IMR-90 (cell line): ENCODE measurements at regions not wholly inside any gene's neighbourhood (a gene's known extent, or its start where the extent isn't known, plus 50 kb on each side); places are given as distances from the start of the nearest gene placed in this dataset.

ENCODE experiments used
- ATAC-seq: fragments of 200-7000 bp; cut with Tn5 transposase; 2 replicates; pipeline ENCODE4 v1.9.1; 2020; ENCODE audit warnings: low read depth, mild to moderate bottlenecking, moderate library complexity
- BruUV-seq: library from RNA; stranded (reverse); fragments of 400-500 nt; replicated peaks from 2 replicates; lab custom pipeline; 2021; lab: Mats Ljungman, UMichigan
- CTCF ChIA-PET: fragments of 300-600 bp; formaldehyde crosslinking; extraction: SDS; loops from one replicate; lab custom pipeline; 2021; ENCODE audit warnings: antibody characterized with exemption; lab: Yijun Ruan, JAX
- POLR2A ChIA-PET: fragments of 300-600 bp; sonication (Branson Sonifier 250); formaldehyde crosslinking; loops from one replicate; lab custom pipeline; 2022; ENCODE audit warnings: antibody characterized with exemption; ENCODE audit not compliant: unreplicated experiment; lab: Charles Lee
- DNase-seq: peaks from one replicate; pipeline ENCODE4 v3.0.0; 2013
- H2AFZ ChIP-seq: replicated peaks from 2 replicates; pipeline ENCODE3; 2013; ENCODE audit warnings: low read length, mild to moderate bottlenecking; ENCODE audit not compliant: poor library complexity
- H2AK5ac ChIP-seq: 2 replicates; pipeline ENCODE4 v1.6.1; 2013; ENCODE audit warnings: low read depth, low read length, inconsistent platforms
- H2AK9ac ChIP-seq: replicated peaks from 2 replicates; pipeline ENCODE3; 2013; ENCODE audit warnings: mild to moderate bottlenecking, low read depth, low read length, moderate library complexity; ENCODE audit not compliant: poor library complexity
- H2BK120ac ChIP-seq: 2 replicates; pipeline ENCODE4 v1.6.1; 2013; ENCODE audit warnings: low read depth, low read length, inconsistent platforms
- H2BK15ac ChIP-seq: 3 replicates; pipeline ENCODE4 v1.6.1; 2013; ENCODE audit warnings: low read depth, low read length, inconsistent platforms
- H2BK20ac ChIP-seq: 2 replicates; pipeline ENCODE4 v1.6.1; 2013; ENCODE audit warnings: low read depth, mild to moderate bottlenecking, inconsistent platforms, low read length, moderate library complexity
- H2BK5ac ChIP-seq: 2 replicates; pipeline ENCODE4 v1.6.1; 2013; ENCODE audit warnings: mild to moderate bottlenecking, low read depth, low read length, inconsistent platforms; ENCODE audit not compliant: poor library complexity, severe bottlenecking
- H3K14ac ChIP-seq: replicated peaks from 2 replicates; pipeline ENCODE4 v1.6.1; 2013; ENCODE audit warnings: low read depth, low read length, inconsistent platforms
- H3K18ac ChIP-seq: 2 replicates; pipeline ENCODE4 v1.6.1; 2013; ENCODE audit warnings: low read depth, low read length, control low read depth
- H3K23ac ChIP-seq: 2 replicates; pipeline ENCODE4 v1.6.1; 2013; ENCODE audit warnings: low read depth, low read length, inconsistent platforms
- H3K27ac ChIP-seq: 2 replicates; pipeline ENCODE4 v1.5.1; 2013; ENCODE audit warnings: mild to moderate bottlenecking, control low read depth, low read length; ENCODE audit not compliant: insufficient read depth
- H3K27me3 ChIP-seq: 2 replicates; pipeline ENCODE4 v1.6.1; 2013; ENCODE audit warnings: low read length; ENCODE audit not compliant: control insufficient read depth, insufficient read depth
- H3K36me3 ChIP-seq: 2 replicates; pipeline ENCODE4 v1.6.1; 2013; ENCODE audit warnings: low read length, mixed read lengths; ENCODE audit not compliant: control insufficient read depth, insufficient read depth
- H3K4ac ChIP-seq: 2 replicates; pipeline ENCODE4 v1.6.1; 2013; ENCODE audit warnings: low read depth, low read length, inconsistent platforms
- H3K4me1 ChIP-seq: 2 replicates; pipeline ENCODE4 v1.6.1; 2013; ENCODE audit warnings: low read length, mixed read lengths; ENCODE audit not compliant: control insufficient read depth, insufficient read depth
- H3K4me2 ChIP-seq: 2 replicates; pipeline ENCODE4 v1.6.1; 2013; ENCODE audit warnings: low read depth, mild to moderate bottlenecking, control low read depth, low read length, moderate library complexity
- H3K4me3 ChIP-seq: 2 replicates; pipeline ENCODE4 v1.5.1; 2013; ENCODE audit warnings: low read depth, mild to moderate bottlenecking, control low read depth, low read length, moderate library complexity; ENCODE audit not compliant: insufficient read depth
- H3K56ac ChIP-seq: 2 replicates; pipeline ENCODE4 v1.6.1; 2013; ENCODE audit warnings: low read length, inconsistent platforms; ENCODE audit not compliant: insufficient read depth; ENCODE audit errors: extremely low read depth
- H3K79me1 ChIP-seq, 2 experiments: 2 replicates each; pipeline ENCODE4 v1.6.1; 2013; ENCODE audit warnings: low read length in 2 of 2, inconsistent platforms in 1 of 2, low read depth in 1 of 2
- H3K9ac ChIP-seq: 2 replicates; pipeline ENCODE4 v1.6.1; 2013; ENCODE audit warnings: low read depth, low read length, control low read depth
- H3K9me1 ChIP-seq: 2 replicates; pipeline ENCODE4 v1.6.1; 2013; ENCODE audit warnings: low read length, inconsistent platforms; ENCODE audit not compliant: insufficient read depth
- H3K9me3 ChIP-seq: 2 replicates; pipeline ENCODE4 v1.6.1; 2013; ENCODE audit warnings: low read length; ENCODE audit not compliant: control insufficient read depth, insufficient read depth
- H4K20me1 ChIP-seq: 2 replicates; pipeline ENCODE4 v1.6.1; 2013; ENCODE audit warnings: low read length, inconsistent platforms; ENCODE audit not compliant: insufficient read depth
- H4K5ac ChIP-seq: 2 replicates; pipeline ENCODE4 v1.6.1; 2013; ENCODE audit warnings: mild to moderate bottlenecking, low read depth, low read length, control low read depth
- H4K8ac ChIP-seq, 2 experiments: 2 replicates each; pipeline ENCODE4 v1.6.1; 2013; ENCODE audit warnings: low read depth in 2 of 2, low read length in 2 of 2, control low read depth in 1 of 2, inconsistent platforms in 1 of 2
- H4K91ac ChIP-seq: 2 replicates; pipeline ENCODE4 v1.6.1; 2013; ENCODE audit warnings: low read depth, low read length, inconsistent platforms; ENCODE audit not compliant: insufficient read depth
- BHLHE40 ChIP-seq: fragments of 150-350 bp; IDR thresholded peaks from 2 replicates; pipeline ENCODE4 v1.6.1; 2016; ENCODE audit warnings: mild to moderate bottlenecking, low read depth, low read length
- MAZ ChIP-seq: IDR thresholded peaks from 2 replicates; pipeline ENCODE4 v1.6.1; 2012; ENCODE audit warnings: low read depth, mild to moderate bottlenecking, low read length, improper control_type of control experiment, moderate library complexity, borderline replicate concordance
- RFX5 ChIP-seq: IDR thresholded peaks from 2 replicates; pipeline ENCODE4 v1.8.0; 2012; ENCODE audit warnings: low read depth, mild to moderate bottlenecking, low read length, moderate library complexity
- WGBS, 2 experiments: methylation state at CpG; one replicate each; pipeline versions ENCODE4 v1.1.5 to v1.1.7; 2013; ENCODE audit warnings: missing lambda C conversion rate in 2 of 2; ENCODE audit not compliant: insufficient read length in 1 of 2; ENCODE audit errors: extremely low coverage in 2 of 2; 5-methylcytosine and 5-hydroxymethylcytosine counted together
- dilution Hi-C: fragments of 300-500 bp; cut with HindIII; formaldehyde crosslinking; loops from one replicate; pipeline ENCODE4 v1.14.3; 2018; ENCODE audit warnings: low sequenced_read_pairs; ENCODE audit not compliant: unreplicated experiment
- in situ Hi-C: fragments of 300-500 bp; cut with MboI; formaldehyde crosslinking; loops from 3 replicates; pipeline ENCODE4 v1.14.3; 2019; ENCODE audit warnings: low sequenced_read_pairs, inconsistent platforms, mixed read lengths
- intact Hi-C: fragments of 100-400 bp; cut with micrococcal nuclease; formaldehyde crosslinking; loops from 2 replicates; pipeline ENCODE4 v1.10.0; 2022
- TF ChIP-seq, protein P1 (sequence below): fragments of 150-350 bp; IDR thresholded peaks from 2 replicates; pipeline ENCODE4 v1.6.1; 2017; ENCODE audit warnings: mild to moderate bottlenecking, antibody characterized with exemption, low read length, low read depth

DNA sequence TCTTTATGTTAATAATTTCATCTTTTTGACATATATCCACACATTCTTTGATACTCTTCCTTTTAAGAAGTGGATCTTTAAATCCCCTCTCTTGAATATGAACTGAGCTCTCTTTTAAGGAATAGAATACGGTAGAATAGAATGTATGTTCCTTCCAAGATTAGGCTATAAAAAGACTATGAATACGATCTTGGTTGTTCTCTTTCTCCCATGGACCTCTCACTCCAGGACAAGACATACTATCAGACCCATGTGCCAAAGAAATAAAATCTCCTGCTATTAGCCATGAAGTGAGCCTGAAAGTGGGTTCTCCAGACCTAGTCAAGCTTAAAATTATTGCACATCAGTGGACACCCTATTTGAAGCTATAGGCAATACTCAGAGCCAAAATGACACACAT is 392.2 kb upstream of the ANO3 start:
- Histone ChIP-seq H2AFZ (no peak overlapping the region), H3K4me2 (no peak overlapping the region), H3K14ac (no peak overlapping the region), H3K79me1 (no peaks in the 10 kb centered on the region), H4K91ac (no peak overlapping the region), H3K56ac (no peak overlapping the region), H3K4ac (no peak overlapping the region), H3K9ac (no peak overlapping the region), H3K4me1 (no peaks in the 10 kb centered on the region), H2BK20ac (no peak overlapping the region), H2AK9ac (no peak overlapping the region), H4K5ac (no peak overlapping the region), H2BK15ac (no peak overlapping the region), H4K20me1 (no peaks in the 10 kb centered on the region), H2BK5ac (no peak overlapping the region), H2AK5ac (no peak overlapping the region), H3K23ac (no peak overlapping the region), H3K4me3 (no peak overlapping the region), H3K9me3 (no peaks in the 10 kb centered on the region), H3K18ac (no peak overlapping the region), H3K9me1 (no peaks in the 10 kb centered on the region), H3K27ac (no peak overlapping the region), H3K27me3 (no peaks in the 10 kb centered on the region), H4K8ac (no peak overlapping the region), H2BK120ac (no peak overlapping the region), H3K36me3 (no peaks in the 10 kb centered on the region)
- no TSS peak for BruUV-seq
- intact Hi-C loops: no loop called here
- no CpG with 5 or more reads among the region's 2 CpGs for WGBS, 2 experiments
- ChIA-PET CTCF (no interaction called here), POLR2A (no interaction called here)
- no peak for ATAC-seq
- TF ChIP-seq MAZ (no peak), BHLHE40 (no peak), RFX5 (no peak)
- TF ChIP-seq, protein P1, sequence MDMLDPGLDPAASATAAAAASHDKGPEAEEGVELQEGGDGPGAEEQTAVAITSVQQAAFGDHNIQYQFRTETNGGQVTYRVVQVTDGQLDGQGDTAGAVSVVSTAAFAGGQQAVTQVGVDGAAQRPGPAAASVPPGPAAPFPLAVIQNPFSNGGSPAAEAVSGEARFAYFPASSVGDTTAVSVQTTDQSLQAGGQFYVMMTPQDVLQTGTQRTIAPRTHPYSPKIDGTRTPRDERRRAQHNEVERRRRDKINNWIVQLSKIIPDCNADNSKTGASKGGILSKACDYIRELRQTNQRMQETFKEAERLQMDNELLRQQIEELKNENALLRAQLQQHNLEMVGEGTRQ: no peak
- in situ Hi-C loops: no loop called here
- dilution Hi-C loops: no loop called here
- DNase-seq: no peak
